OCI-M2 (cell line): ENCODE measurements at regions not wholly inside any gene's neighbourhood (a gene's known extent, or its start where the extent isn't known, plus 50 kb on each side); places are given as distances from the start of the nearest gene placed in this dataset.

Experiments
- DNase-seq: peaks from one replicate; lab custom pipeline; 2025; ENCODE audit not compliant: unreplicated experiment; lab: John Stamatoyannopoulos, UW

DNA sequence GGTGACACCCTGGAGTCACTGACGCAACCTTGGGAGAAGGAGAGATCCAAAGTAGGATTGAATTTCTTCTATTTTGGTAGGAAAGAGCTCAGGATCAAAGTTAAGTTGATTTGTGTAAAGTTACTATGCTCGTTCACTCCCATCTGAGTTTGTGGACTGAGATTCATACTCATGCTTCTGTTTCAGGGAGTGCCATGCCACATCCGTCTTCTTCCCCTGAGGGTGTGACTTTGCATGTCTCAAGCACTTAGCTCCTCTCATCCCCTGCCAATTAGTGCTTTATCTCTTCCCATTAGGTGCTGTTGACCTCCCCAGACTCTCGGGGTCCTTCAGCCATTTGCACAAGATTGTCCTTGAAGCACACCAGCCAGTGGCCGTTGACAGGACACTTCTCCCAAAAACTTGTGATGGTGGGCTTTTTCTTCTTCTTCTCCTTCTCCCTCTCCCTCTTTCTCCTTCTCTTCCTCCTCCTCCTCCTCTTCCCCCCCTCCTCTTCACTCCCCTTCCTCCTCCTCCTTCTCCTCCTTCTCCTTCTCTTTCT lies 232.2 kb upstream of the KLF4 start:
- DNase-seq: no peak

DNA sequence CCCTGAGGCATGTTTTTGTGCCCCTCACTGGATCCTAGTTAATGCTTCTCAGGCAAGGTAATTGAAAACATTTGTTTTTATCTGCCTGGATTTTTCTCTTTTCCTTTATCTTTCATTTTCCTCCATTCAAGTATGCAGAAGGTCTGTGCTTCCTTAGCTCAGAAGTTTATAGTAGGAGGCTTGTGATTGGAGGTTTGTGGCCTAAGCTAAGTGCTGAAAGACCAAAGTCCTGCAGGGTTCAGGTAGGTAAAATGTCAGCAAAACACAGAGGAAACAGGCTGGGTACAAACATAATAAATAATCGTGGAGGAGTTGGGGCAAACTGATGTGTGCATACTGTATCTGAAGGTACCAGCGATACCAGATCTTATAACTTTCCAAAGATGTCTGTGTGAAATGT lies 230.9 kb upstream of the KLF4 start:
- no peak for DNase-seq

DNA sequence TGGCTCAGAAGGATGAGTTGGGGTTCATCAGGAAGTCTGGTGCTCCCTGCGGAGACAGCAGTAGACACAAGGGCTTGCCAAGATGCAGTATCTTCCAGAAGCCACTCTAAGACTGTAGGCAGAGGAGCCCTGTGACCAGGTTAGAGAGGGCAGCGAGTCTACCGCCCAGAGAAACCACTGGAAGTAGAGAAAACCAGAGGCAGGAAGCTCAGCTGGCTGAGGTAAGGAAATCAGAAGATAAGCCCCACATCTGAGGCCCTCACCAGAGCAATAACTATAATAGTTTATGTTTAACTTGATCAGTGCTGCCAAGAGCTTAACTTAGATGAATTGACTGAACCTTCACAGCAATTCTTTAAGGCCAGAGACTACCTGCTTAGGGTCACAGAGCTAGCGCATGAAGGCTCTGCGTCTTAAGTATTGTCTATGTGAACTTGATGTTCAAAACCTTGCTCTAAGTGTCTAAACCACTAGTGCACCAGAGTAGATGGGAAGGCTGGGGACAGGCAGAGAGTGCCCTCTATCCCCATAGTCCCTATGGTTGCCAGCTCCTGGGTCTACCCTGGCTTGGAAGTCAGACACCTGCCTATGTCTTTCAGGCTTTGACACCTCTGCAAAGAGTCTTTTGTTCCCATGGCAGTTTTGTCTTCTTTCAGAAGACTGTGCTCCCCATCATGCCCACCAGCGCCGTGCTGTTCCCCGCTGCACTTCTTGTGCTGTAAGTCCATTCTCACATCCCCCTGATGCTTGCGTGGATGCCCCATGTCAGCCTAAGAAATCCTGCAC lies 228.2 kb upstream of the KLF4 start:
- DNase-seq: no peak

DNA sequence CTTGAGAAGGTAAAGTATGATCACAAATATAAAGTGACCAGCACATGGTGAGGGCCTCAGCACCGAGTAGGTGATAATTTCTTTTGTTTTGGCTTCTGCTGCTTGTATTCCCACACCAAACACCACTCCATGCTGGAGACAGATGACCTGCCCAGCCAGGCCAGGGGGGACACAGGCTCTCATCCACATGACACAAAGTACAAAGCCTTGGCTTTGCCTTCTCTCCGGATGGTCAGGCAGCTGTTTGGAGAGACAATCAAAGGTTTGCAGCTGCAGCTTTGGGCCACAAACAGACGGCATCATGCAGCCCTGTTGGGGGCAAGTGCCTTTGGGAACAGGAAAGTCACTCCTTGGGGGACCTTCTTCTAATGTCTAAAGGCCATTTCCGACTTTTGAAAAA lies 226.2 kb upstream of the KLF4 start:
- DNase-seq: no peak

DNA sequence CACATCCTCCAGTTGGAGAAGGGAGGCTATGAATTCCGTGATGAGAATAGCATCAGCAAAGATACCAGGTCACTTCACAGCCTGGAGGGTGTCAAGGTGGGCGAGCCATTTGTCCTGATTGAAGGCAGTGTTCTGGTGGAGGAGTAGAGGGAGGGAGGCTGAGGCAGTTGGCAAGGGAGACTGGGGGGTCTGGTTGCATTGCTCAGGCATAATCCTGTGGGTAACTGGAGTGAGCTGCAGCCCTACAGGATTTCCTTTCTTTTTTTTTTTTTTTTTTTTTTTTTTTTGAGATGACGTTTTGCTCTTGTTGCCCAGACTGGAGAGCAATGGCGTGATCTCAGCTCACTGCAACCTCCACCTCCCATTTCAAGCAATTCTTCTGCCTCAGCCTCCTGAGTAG lies 223.9 kb upstream of the KLF4 start:
- no peak for DNase-seq

DNA sequence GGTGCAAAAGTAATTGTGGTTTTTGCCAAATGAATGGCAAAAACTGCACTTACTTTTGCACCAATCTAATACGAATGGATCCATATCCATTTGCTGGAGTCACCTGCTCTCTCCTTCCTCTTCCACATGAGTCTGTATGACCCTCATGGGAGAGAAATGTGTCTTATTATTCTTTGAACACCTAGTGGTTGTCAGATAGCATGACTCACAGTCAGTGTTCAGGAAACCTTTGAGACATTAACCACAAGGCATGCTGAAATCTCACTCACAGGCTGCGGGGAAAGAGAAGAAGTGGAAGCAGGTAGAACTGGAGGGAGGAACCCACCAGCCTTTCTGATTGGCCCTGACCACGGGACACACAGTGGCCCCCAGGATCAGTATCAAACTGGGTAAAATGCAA lies 222.8 kb upstream of the KLF4 start:
- DNase-seq: no peak

DNA sequence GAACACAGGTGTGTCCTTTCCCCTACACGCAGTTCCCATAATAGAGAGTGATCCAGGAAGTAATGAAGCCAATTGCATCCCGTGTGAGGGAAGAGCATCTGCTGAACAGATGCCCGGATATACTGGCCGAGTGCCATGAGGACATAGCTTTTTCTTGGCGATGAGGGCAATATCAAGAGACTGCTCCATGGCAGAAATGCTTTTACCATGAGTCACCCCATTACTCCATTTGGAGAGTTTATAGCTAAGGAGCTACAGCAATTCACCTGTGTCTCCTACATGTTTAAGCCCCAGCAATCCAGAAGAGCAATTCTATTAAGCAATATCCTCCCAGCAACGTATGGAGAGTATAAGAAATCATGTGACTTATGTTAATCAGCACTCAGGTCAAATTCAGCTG lies 222.0 kb upstream of the KLF4 start:
- no peak for DNase-seq

DNA sequence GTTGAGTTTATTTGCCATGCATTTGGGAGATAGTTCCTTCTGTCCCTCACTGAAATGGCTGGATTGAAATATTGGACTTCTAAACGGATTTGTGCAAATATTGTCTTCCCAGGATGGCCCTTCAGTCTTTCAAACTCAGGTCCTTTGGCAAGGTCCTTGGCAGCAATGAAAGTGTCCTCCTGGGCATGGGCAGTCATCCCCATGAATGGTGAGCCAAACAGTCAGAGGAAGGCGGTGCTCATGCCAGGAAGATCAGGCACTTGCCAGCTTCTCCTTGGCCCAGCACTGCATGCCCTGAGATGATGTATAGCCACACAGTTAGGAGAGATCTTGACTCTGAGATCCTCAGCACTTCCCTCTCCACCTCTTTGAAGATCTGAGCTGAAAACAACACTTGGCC lies 221.4 kb upstream of the KLF4 start:
- no peak for DNase-seq

DNA sequence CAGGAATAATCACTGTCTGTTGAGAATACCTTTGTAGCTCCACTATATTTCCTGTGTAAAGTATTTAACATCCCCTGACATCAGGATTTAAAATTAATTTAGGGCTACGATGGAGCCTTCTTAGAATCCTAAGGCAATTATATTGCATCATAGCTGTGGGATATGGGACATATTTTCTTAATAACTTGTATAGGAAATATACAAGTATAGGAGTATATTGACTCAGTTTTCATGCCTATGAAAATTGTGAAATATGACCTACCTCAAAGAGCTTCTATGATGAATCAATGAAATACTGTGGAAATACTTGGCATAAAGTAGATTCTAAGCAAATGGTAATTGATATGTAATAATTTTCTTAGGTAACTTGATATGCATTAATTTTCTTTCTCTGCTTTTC lies 221.0 kb upstream of the KLF4 start:
- DNase-seq: no peak

DNA sequence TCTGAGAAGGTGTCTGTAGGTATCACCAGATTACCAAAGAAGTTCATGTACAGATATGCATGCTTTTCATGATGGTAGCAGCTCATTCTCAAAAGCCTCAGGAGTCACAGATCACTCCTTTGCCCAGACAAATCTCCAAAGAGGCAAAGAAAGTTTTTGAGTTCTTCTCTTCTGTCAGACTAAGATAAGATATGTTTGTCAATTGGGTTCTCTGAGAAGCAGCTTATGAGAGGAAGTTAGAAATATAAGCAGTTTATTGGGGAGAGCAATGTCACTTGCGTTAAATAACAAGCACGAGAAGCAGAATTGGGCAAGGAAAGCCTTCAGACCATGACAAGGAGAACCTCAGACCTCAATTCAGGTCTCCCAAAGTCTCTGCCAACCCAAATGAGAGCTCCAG lies 219.2 kb upstream of the KLF4 start:
- no peak for DNase-seq

DNA sequence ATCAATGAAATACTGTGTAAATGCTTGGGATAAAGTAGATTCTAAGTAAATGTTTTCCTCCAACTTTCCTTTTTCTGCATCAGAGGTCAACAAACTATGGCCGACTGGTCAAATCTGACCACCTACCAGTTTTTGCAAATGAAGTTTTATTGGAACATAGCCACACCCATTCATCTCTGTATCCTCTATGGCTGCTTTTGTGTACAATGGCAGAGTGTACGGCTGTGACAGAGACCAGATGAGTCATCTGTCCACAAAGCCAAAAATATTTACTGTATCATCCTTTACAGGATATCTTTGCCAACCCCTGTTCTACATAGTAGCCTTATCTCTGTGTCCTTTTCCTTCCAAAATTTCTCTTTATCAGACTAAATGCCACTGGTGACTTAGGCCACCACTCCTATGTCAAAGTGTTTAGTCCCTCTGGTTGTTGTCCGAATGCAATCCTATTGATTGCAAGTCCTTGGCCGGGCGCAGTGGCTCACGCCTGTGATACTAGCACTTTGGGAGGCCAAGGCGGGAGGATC lies 218.4 kb upstream of the KLF4 start:
- DNase-seq: no peak

DNA sequence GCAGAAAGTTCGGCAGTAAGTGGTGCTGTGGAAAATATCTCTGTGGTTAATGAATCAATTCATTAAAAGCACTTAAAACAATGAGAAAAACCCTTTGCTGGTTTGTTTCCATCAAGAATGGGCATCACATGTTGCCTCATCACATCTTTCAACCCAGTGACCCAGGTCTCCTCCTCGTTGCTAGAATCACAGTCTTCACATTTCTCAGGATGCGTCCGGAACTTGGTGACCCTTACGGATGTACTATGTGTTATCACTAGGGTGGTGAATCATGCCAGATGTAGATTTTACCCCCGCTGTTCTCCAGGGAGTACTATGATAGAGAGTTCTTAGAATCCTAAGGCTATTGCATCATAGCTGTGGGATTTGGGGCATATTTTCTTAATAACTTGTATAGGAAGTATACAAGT lies 217.9 kb upstream of the KLF4 start:
- DNase-seq: no peak

DNA sequence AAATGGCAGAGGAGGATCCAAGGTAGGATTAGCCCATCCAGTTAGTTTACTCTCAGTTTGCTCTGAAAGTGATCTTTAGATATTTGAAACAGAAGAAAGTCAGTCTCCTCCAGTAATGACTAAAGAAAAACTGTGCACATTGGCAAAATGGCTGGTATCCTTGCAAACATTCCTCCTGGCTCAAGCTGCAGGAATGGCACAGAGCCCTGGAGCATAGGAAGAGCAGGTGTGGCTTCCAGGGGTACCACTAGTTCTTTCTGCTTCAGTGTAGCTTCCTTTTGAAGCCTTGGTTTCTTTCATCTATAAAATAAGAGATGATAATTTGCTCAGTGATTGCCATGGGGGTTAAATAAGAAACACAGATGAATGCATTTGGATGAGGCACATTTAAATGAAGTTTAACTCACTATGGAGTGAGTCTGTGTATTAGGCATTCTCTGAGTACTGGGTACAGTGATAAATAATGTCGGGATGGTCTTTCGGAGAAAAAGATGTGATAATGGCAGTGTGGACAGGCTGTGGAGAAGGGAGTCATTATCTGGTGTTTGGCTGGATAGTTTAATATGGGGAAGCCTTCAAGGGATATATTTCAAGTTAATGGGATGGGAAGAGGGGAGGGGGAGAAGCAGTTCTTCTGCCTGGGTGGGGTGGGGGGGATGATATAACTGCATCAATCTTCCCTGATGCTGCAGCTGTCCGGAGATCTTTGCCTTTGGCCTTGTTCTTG lies 217.3 kb upstream of the KLF4 start:
- no peak for DNase-seq

DNA sequence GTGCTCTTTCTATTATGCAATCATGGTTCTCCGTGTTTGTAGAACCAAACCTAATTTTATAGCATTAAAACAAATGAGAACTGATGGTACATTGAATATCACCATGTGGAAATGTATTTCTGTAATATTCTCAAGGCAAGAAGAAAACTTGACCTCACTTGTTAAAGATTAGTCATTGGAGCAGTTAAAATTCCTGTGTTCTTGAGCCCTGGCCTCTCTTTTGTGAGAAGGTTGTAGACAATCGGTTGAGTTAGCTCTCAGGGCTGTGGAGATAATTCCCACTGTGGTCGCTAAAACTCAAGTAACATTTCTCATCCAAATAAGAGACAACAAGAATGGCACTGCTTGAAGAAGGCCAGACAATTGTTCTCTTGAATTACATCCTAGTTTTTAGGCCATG lies 216.0 kb upstream of the KLF4 start:
- no peak for DNase-seq

DNA sequence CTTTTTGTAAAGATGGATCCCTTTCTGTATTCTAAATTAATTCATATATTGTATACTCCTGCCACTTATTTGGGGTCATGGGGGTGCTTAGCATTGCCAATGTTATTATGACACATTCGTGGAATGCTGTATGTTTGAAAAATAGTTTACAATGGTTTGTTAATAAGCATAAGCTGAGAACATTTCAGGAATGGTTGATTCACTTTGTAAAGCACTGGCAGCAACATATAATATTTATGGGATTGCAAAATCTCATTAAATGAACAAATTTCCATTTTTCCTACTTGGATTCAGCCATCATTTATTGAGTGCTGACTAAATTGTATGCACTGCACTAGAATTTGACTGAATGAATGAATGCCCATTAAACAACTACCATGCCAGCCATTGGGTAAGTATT lies 215.2 kb upstream of the KLF4 start:
- no peak for DNase-seq

DNA sequence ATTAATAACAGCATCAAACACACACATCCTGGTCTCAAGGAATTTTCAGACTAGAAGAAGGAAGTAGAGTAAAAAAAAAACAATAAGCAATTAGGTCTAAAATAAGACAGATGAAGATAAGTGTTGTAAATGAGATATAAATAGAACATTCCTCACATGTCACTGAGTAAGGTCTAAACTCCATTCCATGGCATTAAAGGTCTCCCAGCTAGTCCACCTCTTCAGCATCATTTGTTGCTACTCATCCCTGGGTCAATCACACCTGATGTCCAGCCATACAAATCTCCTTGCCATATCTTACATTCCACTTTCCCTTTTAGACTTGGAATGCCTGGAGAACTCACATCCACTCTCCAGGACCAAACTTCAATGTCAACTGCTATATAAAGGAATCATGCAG lies 214.1 kb upstream of the KLF4 start:
- no peak for DNase-seq

DNA sequence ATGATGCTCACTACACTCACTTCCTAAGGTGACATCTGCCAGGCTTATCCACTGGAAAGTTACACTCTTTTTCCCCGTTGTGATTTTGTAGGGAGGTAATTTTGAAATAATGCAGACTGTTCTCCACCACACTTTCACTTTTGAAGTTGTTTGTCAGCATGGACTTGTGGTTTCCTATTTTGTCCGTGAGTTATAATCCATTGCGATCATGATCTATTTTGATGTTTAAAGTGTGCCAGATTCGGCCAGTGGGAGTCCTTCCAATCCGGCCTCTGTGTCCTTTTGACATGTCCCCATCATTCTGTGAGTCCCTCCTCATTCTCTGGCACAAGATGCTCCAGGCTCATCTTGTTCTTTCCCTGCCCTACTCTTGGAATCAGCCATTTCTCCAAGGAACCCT lies 211.3 kb upstream of the KLF4 start:
- DNase-seq: no peak

DNA sequence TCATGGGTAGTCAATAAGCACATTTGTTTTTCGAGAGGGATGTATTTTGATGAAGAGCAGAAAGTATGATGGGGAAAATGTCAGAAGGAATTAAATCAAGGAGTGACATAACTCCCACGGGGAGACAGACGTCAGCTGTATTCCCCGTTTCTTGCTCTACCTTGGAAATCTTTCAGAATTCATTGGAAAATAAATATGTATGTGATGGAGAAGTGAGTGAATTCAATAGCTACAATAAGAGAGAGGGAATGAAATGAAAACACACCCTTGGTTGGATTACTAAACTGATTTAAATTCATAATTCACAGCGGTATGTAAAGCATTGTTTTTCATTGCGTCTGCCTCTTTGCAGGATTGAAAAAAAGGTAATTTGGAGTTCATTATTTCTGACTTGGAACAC lies 209.7 kb upstream of the KLF4 start:
- DNase-seq: no peak

DNA sequence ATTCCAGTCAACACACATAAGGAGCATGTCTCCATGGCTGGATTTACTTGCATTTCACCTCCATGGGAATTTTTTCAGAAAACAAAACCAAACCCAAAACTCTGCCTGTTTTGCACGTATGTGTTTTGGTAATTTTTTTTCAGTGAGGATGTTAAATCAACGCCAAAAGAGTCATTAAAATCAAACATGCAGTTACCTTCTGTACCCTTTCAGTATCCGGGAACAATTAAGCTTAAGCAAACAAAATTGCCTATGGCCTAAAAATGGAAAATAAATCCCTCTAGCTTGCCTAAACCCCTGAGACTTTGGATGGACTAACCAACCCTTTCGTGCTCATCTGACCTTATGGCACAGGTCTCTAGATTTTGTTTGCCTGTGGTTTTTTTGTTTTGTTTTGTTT lies 209.2 kb upstream of the KLF4 start:
- DNase-seq: no peak

DNA sequence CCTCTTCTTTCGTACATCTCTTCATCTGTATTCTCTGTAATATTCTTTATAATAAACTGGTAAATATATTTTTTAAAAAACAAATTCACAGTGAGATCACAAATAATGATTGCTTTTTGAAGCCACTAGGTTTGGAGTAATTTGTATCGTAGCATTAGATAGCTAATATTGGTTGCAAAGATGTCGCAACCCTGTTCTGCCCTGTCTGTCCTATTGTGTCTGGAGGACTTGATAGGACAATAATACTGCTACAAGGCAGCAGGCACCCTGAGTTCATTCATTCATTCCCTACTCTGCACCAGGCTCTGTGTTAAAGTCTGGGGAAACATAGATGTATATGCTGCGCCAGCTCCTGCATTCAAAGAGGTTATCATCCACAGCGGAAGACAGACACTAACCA lies 206.7 kb upstream of the KLF4 start:
- no peak for DNase-seq

DNA sequence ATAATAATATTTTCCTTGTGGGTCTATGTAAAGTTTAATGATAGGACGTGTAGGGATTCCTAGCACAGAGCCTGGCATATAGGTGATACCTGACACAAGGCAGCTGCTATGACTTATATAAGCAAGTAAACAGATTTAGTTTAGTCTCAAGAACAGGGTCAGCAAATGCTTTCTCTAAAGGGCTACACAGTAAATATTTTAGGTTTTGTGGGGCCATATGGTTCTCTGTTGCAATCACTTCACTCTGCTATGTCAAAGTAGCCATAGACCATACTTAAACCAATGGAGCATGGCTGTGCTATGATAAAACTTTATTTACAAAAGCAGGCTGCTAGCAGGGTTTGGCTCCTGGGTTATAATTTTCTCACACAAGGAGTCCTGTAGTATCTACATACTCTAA lies 204.8 kb upstream of the KLF4 start:
- no peak for DNase-seq

DNA sequence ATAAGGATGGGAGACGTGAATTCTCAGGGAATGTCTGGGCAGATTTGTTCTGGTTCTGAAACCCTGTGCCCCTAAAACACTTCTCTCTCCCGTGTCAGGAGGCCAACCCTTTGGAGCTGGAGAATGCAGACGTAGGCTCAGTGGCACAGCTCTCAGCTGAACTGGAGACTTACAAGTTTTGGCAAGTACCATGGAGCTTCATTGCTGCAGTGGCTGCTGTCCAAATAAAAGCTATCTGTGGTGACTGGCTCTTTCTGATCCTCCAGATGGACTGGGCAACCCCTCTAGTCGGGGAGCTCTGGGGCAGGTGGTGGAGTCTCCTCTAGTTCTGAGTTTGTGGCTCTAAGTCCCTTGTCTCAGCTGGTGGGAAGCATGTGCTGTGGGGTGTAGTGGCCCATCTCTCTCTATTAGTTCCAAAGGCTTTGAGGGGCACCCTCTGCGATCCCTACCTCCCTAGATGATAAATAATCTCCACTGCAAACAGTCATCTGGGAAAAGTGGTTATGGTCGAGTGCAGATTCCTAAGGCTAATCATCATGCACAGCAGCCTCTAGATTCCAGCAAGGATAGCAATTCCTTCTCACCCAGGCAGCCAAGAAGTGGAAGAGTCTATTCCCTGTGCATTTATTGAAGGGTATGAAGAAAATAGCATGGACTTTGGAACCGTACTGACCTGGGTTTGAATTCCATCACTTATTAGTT lies 204.2 kb upstream of the KLF4 start:
- DNase-seq: no peak
